ENCODE measurements at regions not wholly inside any gene's neighbourhood (a gene's known extent, or its start where the extent isn't known, plus 50 kb on each side); places are given as distances from the start of the nearest gene placed in this dataset.

DNA sequence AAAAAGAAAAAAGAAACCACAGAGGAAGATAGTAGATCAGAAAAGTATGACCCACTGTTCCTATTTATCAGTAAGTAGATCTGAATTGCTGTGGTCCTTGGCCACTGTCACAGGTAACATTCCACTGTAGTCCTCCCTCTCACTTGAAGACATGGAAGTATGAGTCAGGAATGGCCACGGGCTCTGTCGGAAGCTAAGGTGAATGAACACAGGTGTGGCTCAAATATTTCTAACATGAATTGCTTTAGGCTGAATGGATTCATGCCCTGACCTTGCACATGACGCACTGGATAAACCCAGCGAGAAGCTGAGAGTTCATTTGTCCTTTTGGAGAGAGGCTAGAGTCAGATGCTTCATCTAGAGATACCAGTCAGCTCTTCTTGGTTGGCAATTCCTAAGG is 224.5 kb upstream of the SP8 start:
- TF ChIP-seq, protein P1, sequence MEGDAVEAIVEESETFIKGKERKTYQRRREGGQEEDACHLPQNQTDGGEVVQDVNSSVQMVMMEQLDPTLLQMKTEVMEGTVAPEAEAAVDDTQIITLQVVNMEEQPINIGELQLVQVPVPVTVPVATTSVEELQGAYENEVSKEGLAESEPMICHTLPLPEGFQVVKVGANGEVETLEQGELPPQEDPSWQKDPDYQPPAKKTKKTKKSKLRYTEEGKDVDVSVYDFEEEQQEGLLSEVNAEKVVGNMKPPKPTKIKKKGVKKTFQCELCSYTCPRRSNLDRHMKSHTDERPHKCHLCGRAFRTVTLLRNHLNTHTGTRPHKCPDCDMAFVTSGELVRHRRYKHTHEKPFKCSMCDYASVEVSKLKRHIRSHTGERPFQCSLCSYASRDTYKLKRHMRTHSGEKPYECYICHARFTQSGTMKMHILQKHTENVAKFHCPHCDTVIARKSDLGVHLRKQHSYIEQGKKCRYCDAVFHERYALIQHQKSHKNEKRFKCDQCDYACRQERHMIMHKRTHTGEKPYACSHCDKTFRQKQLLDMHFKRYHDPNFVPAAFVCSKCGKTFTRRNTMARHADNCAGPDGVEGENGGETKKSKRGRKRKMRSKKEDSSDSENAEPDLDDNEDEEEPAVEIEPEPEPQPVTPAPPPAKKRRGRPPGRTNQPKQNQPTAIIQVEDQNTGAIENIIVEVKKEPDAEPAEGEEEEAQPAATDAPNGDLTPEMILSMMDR (IDR thresholded peaks at IDR 0.05; ENCODE audit: poor library complexity): no peak
- TF ChIP-seq EZH2phosphoT487 (IDR thresholded peaks at IDR 0.05; ENCODE audit: low read depth, severe bottlenecking, unreplicated experiment): no peak
